ENCODE measurements at regions not wholly inside any gene's neighbourhood (a gene's known extent, or its start where the extent isn't known, plus 50 kb on each side); places are given as distances from the start of the nearest gene placed in this dataset.

DNA sequence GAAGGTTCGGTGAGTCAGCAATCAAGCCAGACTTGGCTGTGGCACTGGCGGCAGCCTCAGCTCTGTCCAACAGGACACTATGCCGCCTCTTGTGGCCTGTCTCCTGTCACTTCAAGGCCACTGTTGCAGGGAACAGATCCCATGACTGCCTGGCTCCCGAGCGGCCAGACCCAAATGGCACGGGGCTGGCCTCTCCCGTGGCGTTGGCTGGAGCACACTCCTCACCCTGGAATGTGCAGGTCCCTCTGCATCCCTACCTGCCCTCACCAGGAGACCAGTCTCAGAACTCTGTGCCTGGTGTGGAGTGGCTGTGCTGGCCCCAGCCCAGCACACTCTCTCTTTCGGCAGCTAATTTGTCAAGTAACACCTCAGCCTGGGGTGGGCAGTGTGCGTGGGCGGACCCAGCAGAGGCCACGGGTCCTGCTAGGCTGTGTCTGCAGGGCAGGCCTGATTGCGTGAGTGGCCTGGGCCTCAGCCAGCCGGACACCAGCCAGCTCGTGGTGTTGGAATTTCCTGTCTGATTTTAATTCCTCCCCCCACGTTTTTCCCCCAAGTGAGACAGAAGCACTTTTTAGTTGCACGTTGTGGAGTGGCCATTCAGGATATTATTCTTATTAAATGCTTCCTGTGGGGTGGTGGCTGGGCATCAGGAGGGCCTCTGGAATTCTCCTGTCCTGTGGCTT, 179.3 kb downstream of the GLI2 start:
- no peaks in the 10 kb centered on the region for H3K9me3 Mint-ChIP-seq
- H3K27me3 Mint-ChIP-seq (ENCODE audit: low read depth) = peaks cover 13% of the 10 kb centered on the region
- H3K27ac Mint-ChIP-seq = peak overlapping the region; percentile 41 to 75 (median 75)
- H3K36me3 Mint-ChIP-seq (ENCODE audit: low read depth) = peaks cover 2% of the 10 kb centered on the region
- TF ChIP-seq, protein P1, sequence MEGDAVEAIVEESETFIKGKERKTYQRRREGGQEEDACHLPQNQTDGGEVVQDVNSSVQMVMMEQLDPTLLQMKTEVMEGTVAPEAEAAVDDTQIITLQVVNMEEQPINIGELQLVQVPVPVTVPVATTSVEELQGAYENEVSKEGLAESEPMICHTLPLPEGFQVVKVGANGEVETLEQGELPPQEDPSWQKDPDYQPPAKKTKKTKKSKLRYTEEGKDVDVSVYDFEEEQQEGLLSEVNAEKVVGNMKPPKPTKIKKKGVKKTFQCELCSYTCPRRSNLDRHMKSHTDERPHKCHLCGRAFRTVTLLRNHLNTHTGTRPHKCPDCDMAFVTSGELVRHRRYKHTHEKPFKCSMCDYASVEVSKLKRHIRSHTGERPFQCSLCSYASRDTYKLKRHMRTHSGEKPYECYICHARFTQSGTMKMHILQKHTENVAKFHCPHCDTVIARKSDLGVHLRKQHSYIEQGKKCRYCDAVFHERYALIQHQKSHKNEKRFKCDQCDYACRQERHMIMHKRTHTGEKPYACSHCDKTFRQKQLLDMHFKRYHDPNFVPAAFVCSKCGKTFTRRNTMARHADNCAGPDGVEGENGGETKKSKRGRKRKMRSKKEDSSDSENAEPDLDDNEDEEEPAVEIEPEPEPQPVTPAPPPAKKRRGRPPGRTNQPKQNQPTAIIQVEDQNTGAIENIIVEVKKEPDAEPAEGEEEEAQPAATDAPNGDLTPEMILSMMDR (IDR thresholded peaks at IDR 0.05; ENCODE audit: unreplicated experiment in 3 of 3) = no peak
- no peak overlapping the region for H3K4me3 Mint-ChIP-seq
- H3K4me1 Mint-ChIP-seq = peaks cover 84% of the 10 kb centered on the region

DNA sequence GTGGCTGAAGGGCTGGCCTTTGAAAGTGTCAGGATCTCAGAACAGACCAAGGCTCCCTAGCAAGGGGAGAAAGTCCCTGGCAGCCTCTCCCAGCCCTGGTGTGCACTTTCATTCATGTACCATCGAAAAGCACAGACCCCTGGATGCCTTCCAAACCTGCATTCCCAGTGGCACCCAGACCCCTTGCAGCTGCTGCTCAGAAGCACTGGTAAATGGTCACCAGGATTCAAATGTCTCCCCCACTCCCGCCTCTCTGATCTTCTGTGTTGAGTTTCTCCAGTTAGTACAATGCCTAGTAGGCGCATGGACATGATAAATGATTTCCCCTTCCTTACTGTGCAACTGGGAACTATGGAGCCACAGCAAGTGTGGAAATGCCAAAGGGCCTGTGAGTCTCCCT, 180.0 kb downstream of the GLI2 start:
- Mint-ChIP-seq H3K36me3 (ENCODE audit: low read depth) (peaks cover 7% of the 10 kb centered on the region), H3K4me1 (peaks cover 85% of the 10 kb centered on the region), H3K27me3 (ENCODE audit: low read depth) (peaks cover 13% of the 10 kb centered on the region), H3K27ac (peak overlapping the region; percentile 41 to 75 (median 75)), H3K4me3 (peak overlapping the region in 2 of 3 experiments; percentile 0 to 3), H3K9me3 (no peaks in the 10 kb centered on the region)
- TF ChIP-seq, protein P1 (IDR thresholded peaks at IDR 0.05; ENCODE audit: unreplicated experiment in 3 of 3) = no peak

DNA sequence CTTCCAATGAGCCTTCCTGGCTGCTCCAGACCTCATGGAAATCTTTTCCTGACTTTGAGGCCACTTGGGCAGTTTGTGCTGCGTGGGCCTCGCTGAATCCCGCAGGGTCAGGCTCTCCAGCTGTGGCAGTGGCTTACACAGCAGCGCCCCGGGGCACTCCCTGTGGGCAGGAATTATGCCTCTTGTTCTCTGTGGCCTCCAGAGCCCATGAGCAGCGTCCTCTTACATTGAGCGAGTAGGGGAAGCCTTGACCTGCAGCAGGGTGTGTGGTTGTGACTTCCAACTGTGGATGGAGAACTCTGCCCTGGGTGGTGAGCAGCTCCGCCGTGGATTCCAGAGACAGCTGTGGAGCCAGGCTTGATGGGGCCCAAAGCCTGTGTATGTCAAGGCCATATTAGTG, 180.8 kb downstream of the GLI2 start:
- Mint-ChIP-seq H3K9me3 (no peaks in the 10 kb centered on the region), H3K4me3 (no peak overlapping the region), H3K4me1 (peaks cover 89% of the 10 kb centered on the region), H3K27ac (peak overlapping the region in 1 of 3 experiments; percentile 74), H3K27me3 (ENCODE audit: low read depth) (peaks cover 13% of the 10 kb centered on the region), H3K36me3 (ENCODE audit: low read depth) (peaks cover 7% of the 10 kb centered on the region)
- TF ChIP-seq, protein P1 (IDR thresholded peaks at IDR 0.05; ENCODE audit: unreplicated experiment in 3 of 3) = no peak

DNA sequence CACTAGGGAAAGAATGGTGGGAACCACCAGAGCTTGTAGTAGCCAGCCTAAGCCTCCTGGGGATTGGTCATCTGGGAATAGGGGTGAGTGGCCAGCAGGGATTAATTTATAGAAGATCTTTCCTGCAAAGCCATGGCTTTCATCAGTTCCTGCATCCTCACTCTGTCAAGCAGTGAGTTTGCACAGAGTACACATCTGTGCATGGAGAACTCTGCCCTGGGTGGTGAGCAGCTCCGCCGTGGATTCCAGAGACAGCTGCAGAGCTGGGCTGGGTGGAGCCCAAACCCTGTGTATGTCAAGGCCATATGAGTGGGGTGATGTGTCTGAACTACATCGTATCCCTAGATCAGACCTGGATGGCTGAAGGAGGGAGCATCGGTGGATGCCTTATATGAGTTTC, 182.2 kb downstream of the GLI2 start:
- peak overlapping the region; percentile 15 to 74 (median 73) for H3K27ac Mint-ChIP-seq
- peaks cover 7% of the 10 kb centered on the region for H3K36me3 Mint-ChIP-seq (ENCODE audit: low read depth)
- no peaks in the 10 kb centered on the region for H3K9me3 Mint-ChIP-seq
- TF ChIP-seq, protein P1 (IDR thresholded peaks at IDR 0.05; ENCODE audit: unreplicated experiment in 3 of 3) = no peak
- peaks cover 81% of the 10 kb centered on the region for H3K4me1 Mint-ChIP-seq
- peaks cover 13% of the 10 kb centered on the region for H3K27me3 Mint-ChIP-seq (ENCODE audit: low read depth)
- H3K4me3 Mint-ChIP-seq = peak overlapping the region in 1 of 3 experiments; percentile 63

DNA sequence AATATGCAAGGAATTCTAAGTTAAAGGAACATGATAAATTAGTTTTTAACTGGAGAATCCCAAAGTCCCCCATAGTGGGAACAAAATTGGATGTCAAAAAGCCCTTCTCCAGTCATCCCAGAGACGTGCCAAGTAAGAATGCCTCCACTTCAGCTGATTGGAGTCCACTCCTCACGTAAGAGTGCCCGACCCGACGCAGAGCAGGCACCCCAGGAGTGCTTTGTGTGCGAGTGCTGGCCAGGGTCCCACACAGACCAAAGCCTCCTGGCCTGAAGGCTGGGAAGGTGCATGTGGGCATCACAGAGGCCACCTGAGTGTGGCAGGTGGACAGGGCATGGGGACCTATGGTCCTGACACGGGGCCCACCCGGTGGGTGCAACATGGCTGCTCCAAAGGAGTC, 183.5 kb downstream of the GLI2 start:
- H3K4me3 Mint-ChIP-seq = no peak overlapping the region
- TF ChIP-seq, protein P1 (IDR thresholded peaks at IDR 0.05; ENCODE audit: unreplicated experiment in 3 of 3) = no peak
- peak overlapping the region in 2 of 3 experiments; percentile 16 to 26 for H3K27ac Mint-ChIP-seq
- H3K27me3 Mint-ChIP-seq (ENCODE audit: low read depth) = peaks cover 13% of the 10 kb centered on the region
- peaks cover 69% of the 10 kb centered on the region for H3K4me1 Mint-ChIP-seq
- H3K9me3 Mint-ChIP-seq = no peaks in the 10 kb centered on the region
- H3K36me3 Mint-ChIP-seq (ENCODE audit: low read depth) = peaks cover 7% of the 10 kb centered on the region

All from nephron (organoid).